SK-N-SH (cell line): ENCODE measurements at regions not wholly inside any gene's neighbourhood (a gene's known extent, or its start where the extent isn't known, plus 50 kb on each side); places are given as distances from the start of the nearest gene placed in this dataset.

Source experiments
- CTCF ChIP-seq: fragments of 200-600 bp; sonication (generic); IDR thresholded peaks from 2 replicates; pipeline ENCODE4 v1.6.1; 2017; ENCODE audit warnings: antibody characterized with exemption, mild to moderate bottlenecking, moderate library complexity
- EP300 ChIP-seq, 2 experiments: IDR thresholded peaks; 2 replicates each; pipeline versions ENCODE4 v1.4.0 to v1.6.1; 2012; ENCODE audit warnings: borderline replicate concordance in 1 of 2, low read depth in 1 of 2, low read length in 1 of 2
- EZH2phosphoT487 ChIP-seq: fragments of 200-600 bp; sonication (generic); IDR thresholded peaks from 2 replicates; pipeline ENCODE4 v1.6.1; 2017; ENCODE audit warnings: low read depth, mixed run types, mild to moderate bottlenecking, antibody characterized with exemption, moderate library complexity, borderline replicate concordance
- FOXJ3 ChIP-seq: sonication (generic); formaldehyde crosslinking; IDR thresholded peaks from 2 replicates; pipeline ENCODE4 v1.5.1; 2020; ENCODE audit warnings: mild to moderate bottlenecking, missing genetic modification reagents
- JUND ChIP-seq: IDR thresholded peaks from 2 replicates; pipeline ENCODE4 v1.4.0; 2012
- MAX ChIP-seq: IDR thresholded peaks from 2 replicates; pipeline ENCODE4 v1.4.0; 2012; ENCODE audit warnings: low read depth
- POLR2AphosphoS5 ChIP-seq: IDR thresholded peaks from 2 replicates; pipeline ENCODE4 v1.6.1; 2012; ENCODE audit warnings: low read depth, low read length
- REST ChIP-seq: IDR thresholded peaks from 2 replicates; pipeline ENCODE4 v1.6.1; 2012; ENCODE audit warnings: mild to moderate bottlenecking, low read depth, low read length, moderate library complexity
- RFX5 ChIP-seq: IDR thresholded peaks from 2 replicates; pipeline ENCODE4 v1.6.1; 2012; ENCODE audit warnings: mild to moderate bottlenecking, improper control_type of control experiment, low read length
- TCF12 ChIP-seq: IDR thresholded peaks from 2 replicates; pipeline ENCODE4 v1.4.0; 2012
- TEAD4 ChIP-seq: IDR thresholded peaks from 2 replicates; pipeline ENCODE4 v1.4.0; 2012; ENCODE audit warnings: mild to moderate bottlenecking, borderline replicate concordance; ENCODE audit not compliant: insufficient read depth
- TF ChIP-seq, protein P1 (sequence below): fragments of 150-350 bp; IDR thresholded peaks from 2 replicates; pipeline ENCODE4 v1.6.1; 2016; ENCODE audit warnings: mild to moderate bottlenecking, low read depth, low read length

DNA sequence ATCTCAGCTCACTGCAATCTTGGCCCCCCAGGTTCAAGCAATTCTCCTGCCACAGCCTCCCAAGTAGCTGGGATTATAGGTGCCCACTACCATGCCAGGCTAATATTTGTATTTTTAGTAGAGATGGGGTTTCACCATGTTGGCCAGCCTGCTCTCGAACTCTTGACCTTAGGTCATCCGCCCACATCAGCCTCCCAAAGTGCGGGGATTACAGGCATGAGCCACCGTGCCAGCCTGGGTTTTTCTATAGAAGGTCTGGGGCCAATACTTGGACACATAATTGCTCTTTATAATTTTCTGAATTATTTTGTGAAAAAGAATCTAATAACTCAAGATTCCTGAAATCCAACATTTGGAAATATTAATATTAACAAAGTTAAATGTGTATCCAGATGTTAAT is 1267.7 kb upstream of the ADGRL4 start:
- TF ChIP-seq CTCF, result no peak
- TF ChIP-seq MAX, result no peak
- TF ChIP-seq RFX5, result no peak
- TF ChIP-seq, protein P1, sequence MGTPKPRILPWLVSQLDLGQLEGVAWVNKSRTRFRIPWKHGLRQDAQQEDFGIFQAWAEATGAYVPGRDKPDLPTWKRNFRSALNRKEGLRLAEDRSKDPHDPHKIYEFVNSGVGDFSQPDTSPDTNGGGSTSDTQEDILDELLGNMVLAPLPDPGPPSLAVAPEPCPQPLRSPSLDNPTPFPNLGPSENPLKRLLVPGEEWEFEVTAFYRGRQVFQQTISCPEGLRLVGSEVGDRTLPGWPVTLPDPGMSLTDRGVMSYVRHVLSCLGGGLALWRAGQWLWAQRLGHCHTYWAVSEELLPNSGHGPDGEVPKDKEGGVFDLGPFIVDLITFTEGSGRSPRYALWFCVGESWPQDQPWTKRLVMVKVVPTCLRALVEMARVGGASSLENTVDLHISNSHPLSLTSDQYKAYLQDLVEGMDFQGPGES, result no peak
- TF ChIP-seq REST, result no peak
- no peak for TF ChIP-seq EP300 (IDR thresholded peaks at IDR 0.05; ENCODE audit: borderline replicate concordance in 1 of 2, low read depth in 1 of 2, low read length in 1 of 2)
- TF ChIP-seq POLR2AphosphoS5, result no peak
- no peak for TF ChIP-seq TCF12
- no peak for TF ChIP-seq EZH2phosphoT487
- no peak for TF ChIP-seq JUND
- TF ChIP-seq FOXJ3 (CRISPR knock-in tag), result no peak
- no peak for TF ChIP-seq TEAD4
